HG03342 (cell line): ENCODE measurements at regions not wholly inside any gene's neighbourhood (a gene's known extent, or its start where the extent isn't known, plus 50 kb on each side); places are given as distances from the start of the nearest gene placed in this dataset.
"Not testable (repeated sequence)": the region's sequence is repeated elsewhere in the genome, so short reads cannot be mapped to it uniquely, and the experiment has no call there.

Source experiments
- ATAC-seq: cut with Tn5 transposase; IDR thresholded peaks from one replicate; pipeline ENCODE4 v1.9.1; 2021; ENCODE audit warnings: mild to moderate bottlenecking, moderate library complexity; ENCODE audit not compliant: unreplicated experiment

DNA sequence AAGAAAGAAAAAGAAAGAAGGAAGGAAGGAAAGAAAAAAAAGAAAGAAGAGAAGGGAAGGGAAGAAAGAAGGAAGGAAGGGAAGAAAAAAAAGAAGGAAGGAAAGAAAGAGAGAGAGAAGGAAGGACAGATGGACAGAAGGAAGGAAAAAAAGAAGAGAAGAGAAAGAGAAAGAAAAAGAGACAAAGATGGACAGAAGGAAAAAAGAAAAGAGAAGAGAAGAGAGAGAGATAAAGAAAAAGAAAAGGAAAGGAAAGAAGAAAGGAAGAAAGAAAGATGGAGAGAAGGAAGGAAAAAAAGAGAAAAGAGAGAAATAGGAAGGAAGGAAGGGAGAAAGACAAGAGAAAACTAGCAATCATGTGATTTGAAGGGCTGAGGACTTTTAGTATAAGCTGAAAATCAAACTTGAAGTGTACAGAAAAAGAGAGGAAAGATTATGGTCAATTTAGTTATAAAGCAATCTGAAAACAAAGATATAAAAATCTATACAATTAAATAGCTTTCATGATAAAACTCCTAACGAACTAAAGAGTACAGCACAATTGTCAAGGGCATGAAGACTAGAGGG lies 115.3 kb downstream of the LTN1 start:
- ATAC-seq = no peak

- no peak for ATAC-seq
Observed at GRCh38 chr21:28875078-28875477, 117.6 kb downstream of the LTN1 start.

GRCh38 chr21:28872218-28872617 lies 120.5 kb downstream of the LTN1 start:
- no peak for ATAC-seq

DNA sequence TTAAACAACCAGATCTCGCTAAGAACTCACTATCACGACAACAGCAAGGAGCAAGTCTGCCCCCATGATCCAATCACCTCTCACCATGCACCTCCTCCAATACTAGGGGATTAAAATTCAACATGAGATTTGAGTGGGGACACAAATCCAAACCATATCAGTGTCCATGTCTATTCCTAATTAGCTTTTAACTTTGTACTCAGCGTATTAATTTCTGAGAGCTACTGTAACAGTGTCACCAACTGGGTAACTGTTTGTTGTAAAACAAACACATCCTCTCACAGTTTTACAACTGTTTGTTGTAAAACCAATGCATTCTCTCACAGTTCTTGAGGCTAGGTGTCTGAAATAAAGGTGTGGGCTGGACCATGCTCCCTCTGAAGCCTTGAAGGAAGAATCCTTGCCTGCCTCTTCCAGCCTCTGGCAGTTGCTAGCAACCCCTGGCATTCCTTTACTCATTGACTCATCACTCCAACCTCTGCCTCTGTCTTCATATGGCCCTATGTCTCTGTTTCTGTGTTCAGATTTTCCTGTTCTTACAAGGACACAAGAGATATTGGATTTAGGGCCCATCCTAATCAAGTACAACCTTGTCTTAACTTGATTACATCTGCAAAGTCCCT lies 121.2 kb downstream of the LTN1 start:
- no peak for ATAC-seq

- no peak for ATAC-seq
Observed at GRCh38 chr21:28867401-28867800, 125.3 kb downstream of the LTN1 start.

- no peak for ATAC-seq
Observed at GRCh38 chr21:28865488-28866186, 127.0 kb downstream of the LTN1 start.

DNA sequence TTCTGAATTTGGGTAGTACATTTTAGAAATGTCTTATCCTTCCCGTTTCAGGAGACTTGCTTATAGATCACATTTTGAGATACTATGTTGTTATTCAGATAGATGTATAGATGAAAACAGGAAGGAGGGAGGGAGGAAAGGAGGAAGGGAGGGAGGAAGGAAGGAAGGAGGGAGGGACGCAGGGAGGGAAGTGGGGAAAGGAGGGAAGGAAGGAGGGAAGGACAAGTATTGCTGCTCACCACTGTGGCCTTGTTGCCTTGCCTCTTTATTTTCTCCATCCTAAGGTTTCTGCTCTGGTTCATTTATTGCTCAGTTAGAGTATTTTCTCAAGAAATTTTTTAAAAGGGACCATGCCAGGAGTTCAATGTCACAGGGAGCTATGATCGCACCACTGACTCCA lies 134.3 kb downstream of the LTN1 start:
- ATAC-seq = no peak

- ATAC-seq = no peak
Observed at GRCh38 chr21:28857752-28858151, 134.9 kb downstream of the LTN1 start.

GRCh38 chr21:28856588-28857250 lies 136.0 kb downstream of the LTN1 start:
- no peak for ATAC-seq

GRCh38 chr21:28852706-28853105 lies 140.0 kb downstream of the LTN1 start:
- no peak for ATAC-seq

DNA sequence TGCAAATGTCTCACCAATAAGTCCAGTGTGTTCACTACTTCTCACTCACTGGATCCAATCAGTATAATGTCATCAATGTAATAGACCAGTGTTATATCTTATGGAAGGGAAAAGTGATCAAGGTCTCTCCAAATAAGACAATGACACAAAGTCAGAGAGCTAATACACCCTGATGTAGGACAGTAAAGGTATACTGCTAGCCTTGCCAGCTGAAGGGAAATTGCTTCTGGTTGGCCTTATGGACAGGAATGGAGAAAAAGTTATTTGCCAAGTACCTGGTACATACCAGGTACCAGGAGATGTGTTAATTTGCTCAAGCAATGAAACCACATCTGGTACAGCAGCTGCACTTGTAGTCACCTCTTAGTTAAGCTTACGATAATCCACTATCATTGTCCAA lies 141.0 kb downstream of the LTN1 start:
- no peak for ATAC-seq

DNA sequence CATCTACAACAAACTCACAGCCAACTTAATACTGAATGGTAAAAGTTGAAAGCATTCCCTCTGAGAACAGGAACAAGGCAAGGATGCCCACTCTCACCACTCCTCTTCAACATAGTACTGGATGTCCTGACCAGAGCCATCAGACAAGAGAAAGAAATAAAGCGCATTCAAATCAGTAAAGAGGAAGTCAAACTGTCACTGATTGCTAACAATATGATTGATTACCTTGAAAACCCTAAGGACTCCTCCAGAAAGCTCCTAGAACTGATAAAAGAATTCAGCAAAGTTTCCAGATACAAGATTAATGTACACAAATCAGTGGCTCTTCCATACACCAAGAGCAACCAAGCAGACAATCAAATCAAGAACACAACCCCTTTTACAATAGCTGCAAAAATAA lies 153.4 kb downstream of the LTN1 start:
- not testable (repeated sequence) for ATAC-seq

DNA sequence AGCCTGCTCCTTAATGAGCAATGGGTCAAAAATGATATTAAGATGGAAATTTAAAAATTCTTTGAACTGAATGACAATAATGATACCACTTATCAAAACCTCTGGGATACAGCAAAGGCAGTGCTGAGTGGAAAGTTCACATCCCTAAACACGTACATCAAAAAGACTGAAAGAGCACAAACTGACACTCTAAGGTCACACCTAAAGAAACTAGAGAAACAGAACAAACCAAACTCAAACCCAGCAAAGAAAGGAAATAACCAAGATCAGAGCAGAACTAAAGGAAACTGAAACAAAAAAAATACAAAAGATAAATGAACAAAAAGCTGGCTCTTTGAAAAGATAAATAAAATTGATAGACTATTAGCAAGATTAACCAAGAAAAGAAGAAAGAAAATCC lies 155.3 kb downstream of the LTN1 start:
- not testable (repeated sequence) for ATAC-seq

GRCh38 chr21:28836588-28836987 lies 156.1 kb downstream of the LTN1 start:
- ATAC-seq = not testable (repeated sequence)

- ATAC-seq = no peak
Observed at GRCh38 chr21:28834335-28835238, 158.1 kb downstream of the LTN1 start.

- ATAC-seq = no peak
Observed at GRCh38 chr21:28833609-28834008, 159.1 kb downstream of the LTN1 start.

DNA sequence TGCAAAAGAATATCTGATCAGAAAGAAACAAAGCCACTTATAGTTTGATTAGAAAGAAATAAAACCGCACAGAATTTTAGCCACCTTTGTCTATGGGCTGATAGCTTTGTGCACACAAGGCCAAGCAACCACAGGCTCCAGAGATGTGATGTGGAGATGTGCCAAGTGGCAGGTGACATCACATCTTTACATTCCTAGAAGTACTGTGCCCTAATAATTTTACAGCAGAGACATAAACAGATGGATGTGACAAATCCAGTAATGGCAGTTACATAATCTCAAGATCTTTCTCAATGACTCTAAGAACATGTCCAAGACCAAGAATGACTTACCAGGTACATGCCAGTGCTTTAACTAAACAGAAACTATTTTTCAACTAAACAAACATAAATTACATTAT lies 159.5 kb downstream of the LTN1 start:
- no peak for ATAC-seq

DNA sequence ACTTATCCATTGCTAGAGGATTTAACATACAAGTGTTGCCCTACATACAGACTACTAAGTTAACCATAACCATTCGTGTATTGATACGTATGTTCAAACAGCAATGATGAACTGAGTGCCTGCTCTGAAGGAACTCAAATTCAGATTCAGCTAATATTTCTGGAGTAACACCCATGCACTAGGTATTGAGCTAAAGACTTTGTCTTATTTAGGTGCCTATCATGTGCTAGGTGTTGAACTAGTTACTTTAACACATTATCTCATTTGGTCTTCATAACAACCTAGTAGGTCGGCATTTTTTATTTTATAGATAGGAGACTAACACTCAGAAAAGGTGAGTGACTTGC lies 160.0 kb downstream of the LTN1 start:
- no peak for ATAC-seq

DNA sequence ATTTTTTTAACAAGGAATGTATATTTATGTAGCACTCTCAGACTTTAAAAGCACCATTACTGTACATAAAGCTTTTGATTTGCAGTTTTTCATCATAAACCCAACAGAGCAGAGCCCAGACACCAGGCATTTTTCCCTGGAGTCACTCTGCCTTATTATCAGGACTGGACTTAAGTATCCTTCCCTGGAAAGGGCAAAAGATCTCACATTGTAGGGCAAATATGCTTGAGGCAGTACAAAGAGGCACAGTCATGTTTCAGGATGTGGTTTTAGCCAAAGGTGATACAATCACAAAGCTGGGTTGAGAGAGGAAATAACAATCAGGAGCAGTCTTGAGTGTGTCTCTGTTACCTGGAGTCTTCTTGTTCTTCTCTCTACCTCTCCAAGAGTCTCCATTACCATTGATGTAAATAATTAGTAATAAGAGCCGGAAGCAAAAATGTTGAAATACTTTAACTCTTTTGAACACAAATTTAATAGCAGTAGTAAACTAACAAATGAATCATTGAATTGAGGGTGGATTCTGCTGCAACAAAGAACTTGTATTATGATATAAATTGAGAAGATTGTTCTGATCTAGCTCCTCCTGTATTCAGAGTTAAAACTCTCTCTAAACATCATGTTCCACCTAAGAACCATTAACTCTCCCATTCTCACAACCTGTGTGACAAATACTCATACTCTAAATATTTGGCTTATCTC lies 160.5 kb downstream of the LTN1 start:
- ATAC-seq = no peak

GRCh38 chr21:28828981-28829380 lies 163.7 kb downstream of the LTN1 start:
- ATAC-seq = no peak
